ENCODE measurements at regions not wholly inside any gene's neighbourhood (a gene's known extent, or its start where the extent isn't known, plus 50 kb on each side); places are given as distances from the start of the nearest gene placed in this dataset.

GRCh38 chr11:19642185-19643158 lies 70.2 kb upstream of the NAV2 start:
- TF ChIP-seq, protein P1, sequence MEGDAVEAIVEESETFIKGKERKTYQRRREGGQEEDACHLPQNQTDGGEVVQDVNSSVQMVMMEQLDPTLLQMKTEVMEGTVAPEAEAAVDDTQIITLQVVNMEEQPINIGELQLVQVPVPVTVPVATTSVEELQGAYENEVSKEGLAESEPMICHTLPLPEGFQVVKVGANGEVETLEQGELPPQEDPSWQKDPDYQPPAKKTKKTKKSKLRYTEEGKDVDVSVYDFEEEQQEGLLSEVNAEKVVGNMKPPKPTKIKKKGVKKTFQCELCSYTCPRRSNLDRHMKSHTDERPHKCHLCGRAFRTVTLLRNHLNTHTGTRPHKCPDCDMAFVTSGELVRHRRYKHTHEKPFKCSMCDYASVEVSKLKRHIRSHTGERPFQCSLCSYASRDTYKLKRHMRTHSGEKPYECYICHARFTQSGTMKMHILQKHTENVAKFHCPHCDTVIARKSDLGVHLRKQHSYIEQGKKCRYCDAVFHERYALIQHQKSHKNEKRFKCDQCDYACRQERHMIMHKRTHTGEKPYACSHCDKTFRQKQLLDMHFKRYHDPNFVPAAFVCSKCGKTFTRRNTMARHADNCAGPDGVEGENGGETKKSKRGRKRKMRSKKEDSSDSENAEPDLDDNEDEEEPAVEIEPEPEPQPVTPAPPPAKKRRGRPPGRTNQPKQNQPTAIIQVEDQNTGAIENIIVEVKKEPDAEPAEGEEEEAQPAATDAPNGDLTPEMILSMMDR (IDR thresholded peaks at IDR 0.05): no peak

DNA sequence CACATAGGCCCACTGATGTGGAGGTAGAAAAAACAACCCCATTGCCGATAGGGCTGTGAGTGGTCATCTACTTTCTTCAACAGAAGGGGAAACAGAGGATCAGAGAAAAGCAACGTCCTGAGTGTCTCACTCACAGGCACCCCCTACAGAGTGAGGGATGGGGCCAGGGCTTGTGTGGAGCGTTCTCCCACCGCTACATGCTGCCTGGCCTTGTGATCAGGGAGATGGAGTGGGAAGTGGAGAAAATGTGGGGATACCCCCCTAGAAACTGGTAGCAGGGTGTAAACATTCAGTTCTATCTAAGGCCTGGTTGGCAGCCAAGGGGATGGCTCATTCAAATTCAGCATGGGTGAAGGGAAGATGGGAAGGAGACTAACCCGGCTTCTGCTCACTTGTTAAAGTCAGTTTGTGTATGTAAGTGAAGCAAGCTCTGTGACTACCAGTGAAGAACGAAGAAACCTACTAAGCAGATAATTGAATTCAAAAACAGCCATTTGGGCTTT lies 73.0 kb upstream of the NAV2 start:
- TF ChIP-seq, protein P1 (IDR thresholded peaks at IDR 0.05): no peak

DNA sequence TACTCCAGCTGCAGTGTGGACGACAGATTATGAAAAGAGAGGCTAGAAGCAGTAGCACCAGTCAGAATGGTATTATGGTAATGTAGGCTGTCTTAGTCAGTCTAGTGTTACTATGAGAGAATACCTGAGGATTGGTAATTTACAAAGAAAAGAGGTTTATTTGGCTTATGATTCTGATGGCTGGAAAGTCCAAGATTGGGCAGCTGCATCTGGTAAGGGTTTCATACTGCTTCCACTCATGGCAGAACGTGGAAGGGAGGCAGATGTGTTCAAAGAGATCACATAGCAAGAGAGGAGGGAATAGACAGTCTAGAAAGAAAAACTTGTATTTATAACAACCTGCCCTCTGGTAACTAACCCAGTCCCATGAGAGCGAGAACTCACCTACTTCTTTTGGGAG lies 77.3 kb upstream of the NAV2 start:
- TF ChIP-seq, protein P1 (IDR thresholded peaks at IDR 0.05): no peak

DNA sequence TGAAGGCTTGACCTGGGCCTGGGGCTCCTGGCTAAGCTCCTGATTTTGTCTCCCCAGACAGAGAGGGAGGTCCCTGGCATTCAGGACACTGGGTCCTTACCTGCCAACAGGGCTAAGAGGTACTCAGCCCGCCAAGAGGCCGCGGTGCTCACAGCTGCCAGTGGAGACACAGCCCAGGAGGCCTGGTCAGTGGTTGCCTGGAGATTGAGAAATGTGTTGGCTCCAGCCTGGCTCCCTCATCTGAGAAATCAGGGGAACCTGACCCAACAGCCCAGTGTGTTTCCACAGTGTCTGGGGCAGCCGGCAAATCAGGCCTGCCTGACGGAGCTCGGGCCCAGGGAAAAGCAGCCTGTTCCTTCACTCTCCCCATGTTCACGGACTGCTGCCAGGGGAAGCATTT lies 79.4 kb upstream of the NAV2 start:
- TF ChIP-seq, protein P1 (IDR thresholded peaks at IDR 0.05): no peak

GRCh38 chr11:19632499-19632834 lies 80.2 kb upstream of the NAV2 start:
- TF ChIP-seq, protein P1 (IDR thresholded peaks at IDR 0.05): no peak

DNA sequence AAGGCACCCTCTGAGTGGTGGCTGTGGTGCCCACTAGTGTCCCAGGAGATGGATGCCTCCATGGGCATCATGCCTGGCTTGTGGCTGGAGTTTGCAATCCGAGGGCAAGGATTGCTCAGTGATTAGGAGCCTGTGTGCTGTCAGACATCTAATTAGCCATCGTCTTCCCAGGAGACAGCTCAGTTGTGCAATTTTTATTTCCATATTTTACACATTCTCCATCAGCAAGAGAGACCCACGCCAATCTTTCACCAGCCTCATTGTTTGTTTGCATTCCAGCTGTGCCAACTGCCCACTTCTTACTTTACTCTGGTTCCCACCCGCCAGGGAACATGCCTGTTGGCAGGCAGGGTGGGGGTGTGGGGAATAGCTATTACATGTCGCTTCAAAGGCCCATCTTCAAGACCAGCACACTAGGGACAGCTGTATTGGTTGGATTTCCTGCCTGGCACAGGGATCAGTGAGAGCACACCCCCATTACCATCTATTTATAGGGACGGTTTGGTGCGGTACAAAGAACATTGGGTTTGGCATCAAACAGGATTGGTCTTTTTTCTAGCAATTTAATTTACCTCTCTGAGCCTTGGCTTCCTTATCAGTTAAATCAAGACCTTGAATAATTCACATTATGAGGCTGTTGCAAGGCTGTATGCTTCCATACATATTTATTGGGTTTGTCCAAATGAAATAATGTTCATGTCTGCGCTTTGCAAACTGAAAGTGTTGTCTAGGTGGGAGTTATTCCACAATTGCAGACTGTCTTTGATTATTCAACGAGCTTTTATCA lies 80.7 kb upstream of the NAV2 start:
- TF ChIP-seq, protein P1 (IDR thresholded peaks at IDR 0.05): no peak

DNA sequence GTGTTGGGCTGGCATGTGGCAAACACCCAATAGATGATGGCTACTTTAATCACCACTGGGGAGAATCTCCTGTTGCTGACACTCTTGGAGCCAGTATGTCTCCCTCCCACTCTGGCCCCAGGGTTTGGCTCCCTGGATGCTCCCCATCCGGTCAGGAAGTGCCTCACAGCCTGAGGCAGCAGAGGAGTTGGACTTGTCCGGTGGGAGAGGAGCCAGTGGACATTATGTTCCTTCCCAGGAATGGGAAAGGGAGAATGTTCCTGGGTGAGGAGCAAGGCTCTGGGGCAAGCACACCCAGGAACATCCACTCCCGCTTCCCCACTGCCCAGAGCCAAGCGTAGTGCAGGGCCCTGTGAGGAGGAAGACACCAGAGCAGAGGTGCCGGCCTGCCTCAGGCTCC lies 84.6 kb upstream of the NAV2 start:
- TF ChIP-seq, protein P1 (IDR thresholded peaks at IDR 0.05): no peak

Data from LNCAP (cell line).